ENCODE measurements at regions not wholly inside any gene's neighbourhood (a gene's known extent, or its start where the extent isn't known, plus 50 kb on each side); places are given as distances from the start of the nearest gene placed in this dataset.

DNA sequence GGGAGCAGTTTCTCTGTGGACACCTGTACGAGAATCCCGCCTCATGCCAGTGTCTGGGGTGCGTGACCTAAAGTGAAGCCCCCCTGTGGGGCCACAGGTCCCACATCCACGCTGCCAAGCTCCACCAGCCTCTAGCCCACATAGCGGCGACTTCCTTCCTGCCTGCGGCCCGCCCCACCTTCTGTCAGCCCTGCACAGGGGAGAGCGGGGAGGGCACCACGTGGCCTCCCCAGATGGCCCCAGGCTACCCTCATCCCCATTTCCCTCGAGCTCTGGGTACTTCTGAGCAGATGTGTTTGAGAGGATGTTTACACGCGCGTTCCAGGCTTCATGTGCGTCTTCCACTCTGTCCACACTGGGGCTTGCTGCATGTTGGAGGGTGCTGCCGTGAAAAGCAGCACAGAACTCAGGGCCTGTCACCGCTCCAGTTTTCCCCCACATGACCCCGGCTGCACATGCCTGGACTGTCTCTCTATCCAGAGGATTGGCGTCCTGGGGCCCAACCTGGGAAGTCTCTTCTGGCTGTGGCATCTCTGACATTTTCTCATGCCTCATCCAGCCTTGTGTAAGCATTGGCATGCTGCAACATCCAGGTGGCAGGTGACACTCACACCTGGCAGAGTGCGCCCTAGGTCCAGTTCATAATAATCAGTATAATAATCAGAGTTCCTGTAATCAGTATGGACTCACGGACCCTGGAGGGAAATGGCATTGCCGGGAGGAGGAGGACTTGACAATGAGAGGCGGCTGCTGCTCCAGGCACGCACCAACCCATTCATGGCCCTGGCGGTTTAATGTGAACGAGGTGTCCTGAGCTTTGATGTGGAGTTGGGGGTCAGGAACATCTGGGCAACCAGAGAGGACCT lies 146.3 kb upstream of the TWIST2 start:
- Histone ChIP-seq H3K27ac (ENCODE audit: low read depth in 1 of 2, low read length in 2 of 2) (no peak overlapping the region), H3K4me3 (replicated peaks in 1 of 3; ENCODE audit: low read depth in 2 of 3, low read length in 3 of 3) (no peak overlapping the region), H2AFZ (ENCODE audit: insufficient read depth, low read depth, low read length, poor library complexity, severe bottlenecking) (no peak overlapping the region), H3K36me3 (replicated peaks in 1 of 2; ENCODE audit: control insufficient read depth in 1 of 2, insufficient read depth in 2 of 2, low read length in 2 of 2) (no peaks in the 10 kb centered on the region), H3K4me2 (replicated peaks; ENCODE audit: extremely low read depth, low read length, poor library complexity, severe bottlenecking) (no peak overlapping the region), H3K9me3 (replicated peaks in 1 of 2; ENCODE audit: control insufficient read depth in 1 of 2, insufficient read depth in 1 of 2, low read length in 2 of 2) (no peaks in the 10 kb centered on the region), H3K9ac (ENCODE audit: insufficient read depth, low read length, poor library complexity, severe bottlenecking) (no peak overlapping the region), H3K4me1 (ENCODE audit: control insufficient read depth in 1 of 2, insufficient read depth in 2 of 2, low read length in 2 of 2) (no peaks in the 10 kb centered on the region), H3K27me3 (ENCODE audit: control insufficient read depth in 2 of 2, insufficient read depth in 2 of 2, low read length in 2 of 2) (no peaks in the 10 kb centered on the region), H3K79me2 (ENCODE audit: insufficient read depth, low read length) (no peaks in the 10 kb centered on the region), H4K20me1 (ENCODE audit: insufficient read depth, low read length) (no peaks in the 10 kb centered on the region)
- WGBS (ENCODE audit: insufficient coverage): 70% methylated on average over 26 of the region's 26 CpGs
- H3K27ac Mint-ChIP-seq: no peak overlapping the region
- no peaks in the 10 kb centered on the region for H3K4me1 Mint-ChIP-seq
- intact Hi-C loops (cut with micrococcal nuclease): no loop called here
- H3K36me3 Mint-ChIP-seq: no peaks in the 10 kb centered on the region
- no peak for DNase-seq
- TF ChIP-seq, protein P1, sequence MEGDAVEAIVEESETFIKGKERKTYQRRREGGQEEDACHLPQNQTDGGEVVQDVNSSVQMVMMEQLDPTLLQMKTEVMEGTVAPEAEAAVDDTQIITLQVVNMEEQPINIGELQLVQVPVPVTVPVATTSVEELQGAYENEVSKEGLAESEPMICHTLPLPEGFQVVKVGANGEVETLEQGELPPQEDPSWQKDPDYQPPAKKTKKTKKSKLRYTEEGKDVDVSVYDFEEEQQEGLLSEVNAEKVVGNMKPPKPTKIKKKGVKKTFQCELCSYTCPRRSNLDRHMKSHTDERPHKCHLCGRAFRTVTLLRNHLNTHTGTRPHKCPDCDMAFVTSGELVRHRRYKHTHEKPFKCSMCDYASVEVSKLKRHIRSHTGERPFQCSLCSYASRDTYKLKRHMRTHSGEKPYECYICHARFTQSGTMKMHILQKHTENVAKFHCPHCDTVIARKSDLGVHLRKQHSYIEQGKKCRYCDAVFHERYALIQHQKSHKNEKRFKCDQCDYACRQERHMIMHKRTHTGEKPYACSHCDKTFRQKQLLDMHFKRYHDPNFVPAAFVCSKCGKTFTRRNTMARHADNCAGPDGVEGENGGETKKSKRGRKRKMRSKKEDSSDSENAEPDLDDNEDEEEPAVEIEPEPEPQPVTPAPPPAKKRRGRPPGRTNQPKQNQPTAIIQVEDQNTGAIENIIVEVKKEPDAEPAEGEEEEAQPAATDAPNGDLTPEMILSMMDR (IDR thresholded peaks at IDR 0.05): no peak
- no peak overlapping the region for H3K4me3 Mint-ChIP-seq
- H3K9me3 Mint-ChIP-seq: peaks cover 0 to 2% (median 0%) of the 10 kb centered on the region in 7 donors
- H3K27me3 Mint-ChIP-seq (ENCODE audit: low read depth in 3 of 3): peaks cover 10 to 13% (median 11%) of the 10 kb centered on the region in 3 donors

DNA sequence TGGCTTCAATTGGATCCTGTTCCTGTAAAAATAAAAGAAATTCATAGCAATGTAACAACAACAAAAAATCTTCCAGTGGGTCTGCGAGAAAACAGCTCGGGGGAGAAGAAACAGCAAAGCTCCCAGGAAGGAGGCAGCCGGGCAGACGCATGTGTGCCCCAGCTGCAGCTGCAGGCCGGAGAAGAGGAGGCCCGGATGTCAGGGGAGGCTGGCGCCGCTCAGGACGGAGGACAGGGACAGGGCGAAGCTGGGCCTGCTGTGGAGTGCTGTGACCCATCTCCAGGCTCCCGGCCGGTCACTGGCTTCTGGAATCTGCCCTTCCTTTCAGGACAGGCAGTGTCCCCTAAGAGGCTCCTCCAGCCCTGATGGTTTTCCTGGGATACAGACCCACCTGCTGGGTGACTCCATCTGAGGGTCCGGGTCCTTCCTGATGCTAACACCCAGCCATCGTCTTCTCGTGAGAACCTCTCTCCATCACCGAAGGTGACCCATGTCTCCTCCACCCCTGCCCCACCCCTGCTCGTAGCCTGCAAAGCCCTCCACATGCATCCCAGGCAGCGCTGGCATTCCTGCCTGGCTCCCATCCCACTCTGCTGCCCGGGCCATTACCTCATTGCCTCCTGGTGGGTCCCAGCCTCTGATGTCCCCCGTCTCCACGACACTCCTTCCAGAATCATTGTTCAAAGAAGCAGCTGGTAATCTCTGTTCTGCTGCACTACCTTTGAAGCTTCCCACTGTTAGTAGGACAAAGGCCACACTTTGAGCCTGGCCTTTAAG lies 145.4 kb upstream of the TWIST2 start:
- intact Hi-C loops (cut with micrococcal nuclease): no loop called here
- H3K9me3 ChIP-seq (replicated peaks in 1 of 2; ENCODE audit: control insufficient read depth in 1 of 2, insufficient read depth in 1 of 2, low read length in 2 of 2): no peaks in the 10 kb centered on the region
- TF ChIP-seq, protein P1 (IDR thresholded peaks at IDR 0.05): no peak
- WGBS (ENCODE audit: insufficient coverage): 94% methylated on average over 21 of the region's 21 CpGs
- no peak overlapping the region for H2AFZ ChIP-seq (ENCODE audit: insufficient read depth, low read depth, low read length, poor library complexity, severe bottlenecking)
- no peak overlapping the region for H3K4me2 ChIP-seq (replicated peaks; ENCODE audit: extremely low read depth, low read length, poor library complexity, severe bottlenecking)
- H4K20me1 ChIP-seq (ENCODE audit: insufficient read depth, low read length): no peaks in the 10 kb centered on the region
- no peaks in the 10 kb centered on the region for H3K36me3 ChIP-seq (replicated peaks in 1 of 2; ENCODE audit: control insufficient read depth in 1 of 2, insufficient read depth in 2 of 2, low read length in 2 of 2)
- no peak overlapping the region for H3K4me3 Mint-ChIP-seq
- H3K4me1 ChIP-seq (ENCODE audit: control insufficient read depth in 1 of 2, insufficient read depth in 2 of 2, low read length in 2 of 2): no peaks in the 10 kb centered on the region
- H3K4me3 ChIP-seq (replicated peaks in 1 of 3; ENCODE audit: low read depth in 2 of 3, low read length in 3 of 3): no peak overlapping the region
- peaks cover 0 to 2% (median 0%) of the 10 kb centered on the region in 7 donors for H3K9me3 Mint-ChIP-seq
- no peaks in the 10 kb centered on the region for H3K4me1 Mint-ChIP-seq
- H3K79me2 ChIP-seq (ENCODE audit: insufficient read depth, low read length): no peaks in the 10 kb centered on the region
- no peak for DNase-seq
- H3K27ac ChIP-seq (ENCODE audit: low read depth in 1 of 2, low read length in 2 of 2): no peak overlapping the region
- peaks cover 11 to 13% (median 13%) of the 10 kb centered on the region in 3 donors for H3K27me3 Mint-ChIP-seq (ENCODE audit: low read depth in 3 of 3)
- no peak overlapping the region for H3K9ac ChIP-seq (ENCODE audit: insufficient read depth, low read length, poor library complexity, severe bottlenecking)
- H3K27me3 ChIP-seq (ENCODE audit: control insufficient read depth in 2 of 2, insufficient read depth in 2 of 2, low read length in 2 of 2): no peaks in the 10 kb centered on the region
- H3K27ac Mint-ChIP-seq: no peak overlapping the region
- no peaks in the 10 kb centered on the region for H3K36me3 Mint-ChIP-seq

All from CD14-positive monocyte (primary cell).